ENCODE measurements at regions not wholly inside any gene's neighbourhood (a gene's known extent, or its start where the extent isn't known, plus 50 kb on each side); places are given as distances from the start of the nearest gene placed in this dataset.
"Not testable (repeated sequence)": the region's sequence is repeated elsewhere in the genome, so short reads cannot be mapped to it uniquely, and the experiment has no call there.

DNA sequence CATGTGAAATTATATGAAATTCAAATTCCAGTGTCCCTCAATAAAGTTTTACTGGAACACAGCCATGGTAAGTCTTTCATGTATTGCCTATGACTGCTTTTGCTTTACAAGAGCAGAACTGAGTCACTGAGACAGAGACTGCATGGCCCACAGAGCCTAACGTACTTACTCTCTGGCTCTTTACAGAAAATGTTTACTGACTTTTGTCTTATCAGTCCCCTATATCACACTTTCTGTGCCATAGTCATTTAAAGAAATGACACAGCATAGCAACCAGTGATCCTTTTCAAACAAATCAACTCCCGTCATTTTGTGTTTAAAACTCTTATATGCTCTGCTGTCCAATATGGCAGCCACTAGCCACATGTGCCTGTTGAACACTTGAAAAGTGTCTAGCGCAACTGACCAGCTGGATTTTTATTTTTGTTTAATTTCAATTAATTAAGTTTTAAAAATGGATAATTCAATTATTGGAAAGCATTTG is 129.7 kb upstream of the CDIN1 start:
- Histone ChIP-seq H3K27ac (no peak overlapping the region), H3K9me3 (no peaks in the 10 kb centered on the region), H3K4me1 (no peaks in the 10 kb centered on the region), H3K4me3 (no peak overlapping the region), H3K36me3 (no peaks in the 10 kb centered on the region), H3K27me3 (no peaks in the 10 kb centered on the region)
- intact Hi-C loops (cut with DNase I) = no loop called here
- DNase-seq (no peak), ATAC-seq (no peak), FAIRE-seq (no peak)
- TF ChIP-seq, protein P1, sequence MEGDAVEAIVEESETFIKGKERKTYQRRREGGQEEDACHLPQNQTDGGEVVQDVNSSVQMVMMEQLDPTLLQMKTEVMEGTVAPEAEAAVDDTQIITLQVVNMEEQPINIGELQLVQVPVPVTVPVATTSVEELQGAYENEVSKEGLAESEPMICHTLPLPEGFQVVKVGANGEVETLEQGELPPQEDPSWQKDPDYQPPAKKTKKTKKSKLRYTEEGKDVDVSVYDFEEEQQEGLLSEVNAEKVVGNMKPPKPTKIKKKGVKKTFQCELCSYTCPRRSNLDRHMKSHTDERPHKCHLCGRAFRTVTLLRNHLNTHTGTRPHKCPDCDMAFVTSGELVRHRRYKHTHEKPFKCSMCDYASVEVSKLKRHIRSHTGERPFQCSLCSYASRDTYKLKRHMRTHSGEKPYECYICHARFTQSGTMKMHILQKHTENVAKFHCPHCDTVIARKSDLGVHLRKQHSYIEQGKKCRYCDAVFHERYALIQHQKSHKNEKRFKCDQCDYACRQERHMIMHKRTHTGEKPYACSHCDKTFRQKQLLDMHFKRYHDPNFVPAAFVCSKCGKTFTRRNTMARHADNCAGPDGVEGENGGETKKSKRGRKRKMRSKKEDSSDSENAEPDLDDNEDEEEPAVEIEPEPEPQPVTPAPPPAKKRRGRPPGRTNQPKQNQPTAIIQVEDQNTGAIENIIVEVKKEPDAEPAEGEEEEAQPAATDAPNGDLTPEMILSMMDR (IDR thresholded peaks at IDR 0.05) = no peak
- 77 to 80% methylated on average over 3 of the region's 3 CpGs for WGBS, 2 donors

DNA sequence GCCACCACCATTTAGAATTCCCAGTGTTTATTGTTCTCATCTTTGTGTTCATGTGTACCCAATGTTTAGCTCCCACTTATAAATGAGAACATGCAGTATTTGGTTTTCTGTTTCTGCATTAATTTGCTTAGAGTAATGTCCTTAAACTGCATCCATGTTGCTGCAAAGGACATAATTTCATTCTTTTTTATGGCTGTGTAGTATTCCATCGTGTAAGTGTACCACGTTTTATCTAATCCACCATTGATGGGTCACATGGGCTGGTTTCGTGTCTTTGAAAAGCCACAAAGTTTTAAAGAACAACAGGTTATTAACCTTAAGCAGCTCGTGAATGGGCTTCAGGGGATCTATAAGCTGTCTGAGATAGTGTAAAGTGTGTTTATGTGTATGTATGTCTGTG is 125.2 kb upstream of the CDIN1 start:
- H3K27me3 ChIP-seq; H3K4me3 ChIP-seq; intact Hi-C loops (cut with DNase I); ATAC-seq; H3K36me3 ChIP-seq; H3K9me3 ChIP-seq; DNase-seq; H3K4me1 ChIP-seq; H3K27ac ChIP-seq; FAIRE-seq: not testable (repeated sequence)
- 67 to 80% methylated on average over 4 of the region's 4 CpGs for whole genome bisulfite sequencing, 2 donors

DNA sequence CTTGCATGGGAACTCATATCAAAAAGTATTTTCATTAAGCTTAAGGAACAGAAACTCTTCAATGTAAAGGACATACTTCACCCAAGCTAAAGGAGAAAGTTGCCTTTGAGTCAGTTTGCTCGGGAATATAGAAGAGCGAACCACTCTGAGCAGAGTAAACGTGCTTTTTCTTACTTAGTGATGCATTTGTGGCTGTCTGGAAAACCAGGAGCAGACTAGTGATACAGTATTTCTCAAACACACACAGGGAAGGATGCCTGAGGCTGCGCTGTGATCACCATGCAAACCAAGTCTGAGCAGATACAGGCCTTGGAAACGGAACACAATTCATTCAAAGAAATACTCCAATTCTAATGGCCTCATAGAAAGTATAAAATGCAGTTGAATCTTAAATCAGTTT is 121.0 kb upstream of the CDIN1 start:
- intact Hi-C loops (cut with DNase I) = no loop called here
- no peak overlapping the region for H3K27ac ChIP-seq
- FAIRE-seq = no peak

DNA sequence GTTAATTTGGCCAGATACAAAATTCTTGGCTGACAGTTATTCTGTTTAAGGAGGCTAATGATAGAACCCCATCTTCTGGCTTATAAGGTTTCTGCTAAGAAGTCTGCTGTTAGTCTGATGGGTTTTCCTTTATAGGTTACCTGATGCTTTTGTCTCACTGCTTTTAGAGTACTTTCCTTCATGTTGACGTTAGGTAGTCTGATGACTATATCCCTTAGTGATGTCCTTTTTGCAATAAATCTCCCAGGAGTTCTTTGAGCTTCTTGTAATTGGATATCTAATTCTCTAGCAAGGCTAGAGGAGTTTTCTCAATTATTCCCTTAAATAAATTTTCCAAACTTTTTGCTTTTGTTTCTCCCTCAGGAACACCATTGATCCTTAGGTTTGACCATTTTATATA is 114.1 kb upstream of the CDIN1 start:
- ATAC-seq (no peak), DNase-seq (no peak), FAIRE-seq (no peak)
- H3K36me3 ChIP-seq = no peaks in the 10 kb centered on the region
- H3K27ac ChIP-seq = no peak overlapping the region
- TF ChIP-seq, protein P1 (IDR thresholded peaks at IDR 0.05) = no peak
- intact Hi-C loops (cut with DNase I) = no loop called here
- H3K4me1 ChIP-seq = no peaks in the 10 kb centered on the region
- no peak overlapping the region for H3K4me3 ChIP-seq
- no peaks in the 10 kb centered on the region for H3K27me3 ChIP-seq
- H3K9me3 ChIP-seq = no peaks in the 10 kb centered on the region
- WGBS, 2 donors = 73 to 88% methylated on average over 1 of the region's 1 CpG

More for the DNA sequence above, 121.0 kb upstream of the CDIN1 start:
- Histone ChIP-seq H3K36me3 (no peaks in the 10 kb centered on the region), H3K9me3 (no peaks in the 10 kb centered on the region), H3K4me3 (no peak overlapping the region), H3K27me3 (no peaks in the 10 kb centered on the region), H3K4me1 (no peaks in the 10 kb centered on the region)
- WGBS, 2 donors = 50 to 54% methylated on average over 5 of the region's 5 CpGs
- TF ChIP-seq, protein P1 (IDR thresholded peaks at IDR 0.05) = no peak
- ATAC-seq = no peak
- DNase-seq = no peak

DNA sequence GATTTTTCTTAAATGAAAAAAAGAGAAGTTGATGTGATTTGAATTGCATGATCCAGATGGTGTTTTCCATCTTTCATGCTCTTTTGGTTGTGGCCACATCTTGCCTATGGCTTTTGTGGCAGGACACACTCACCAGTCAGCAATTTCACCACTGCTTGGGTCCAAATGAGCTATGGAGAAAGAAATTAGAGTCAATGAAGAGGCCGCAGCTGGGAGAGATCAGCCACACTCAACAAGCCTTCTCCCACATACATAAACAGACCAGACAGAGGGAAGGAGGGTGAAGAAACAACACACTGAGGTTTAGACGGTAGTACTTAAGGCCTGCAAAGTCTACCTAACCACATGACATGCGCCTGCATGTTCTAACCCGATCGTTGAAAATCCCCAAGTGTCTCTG is 110.7 kb upstream of the CDIN1 start:
- ATAC-seq = peak in 1 of 4 donors; percentile 47
- WGBS, 2 donors = 81 to 88% methylated on average over 5 of the region's 5 CpGs
- intact Hi-C loops (cut with DNase I) = no loop called here
- no peaks in the 10 kb centered on the region for H3K36me3 ChIP-seq
- H3K9me3 ChIP-seq = no peaks in the 10 kb centered on the region
- no peaks in the 10 kb centered on the region for H3K4me1 ChIP-seq
- FAIRE-seq = no peak
- no peak overlapping the region for H3K4me3 ChIP-seq
- TF ChIP-seq, protein P1 (IDR thresholded peaks at IDR 0.05) = no peak
- H3K27me3 ChIP-seq = no peaks in the 10 kb centered on the region
- no peak overlapping the region for H3K27ac ChIP-seq
- peak in 1 of 6 donors; percentile 15 for DNase-seq

All from pancreas (tissue), 10 donors.